HEK293T (cell line): ENCODE measurements at regions not wholly inside any gene's neighbourhood (a gene's known extent, or its start where the extent isn't known, plus 50 kb on each side); places are given as distances from the start of the nearest gene placed in this dataset.

ENCODE experiments used
- BHLHE40 ChIP-seq: fragments of 450-650 bp; IDR thresholded peaks from 2 replicates; pipeline ENCODE4 v1.6.1; 2016; ENCODE audit warnings: mild to moderate bottlenecking, moderate library complexity, borderline replicate concordance
- LEF1 ChIP-seq: fragments of 450-650 bp; IDR thresholded peaks from 2 replicates; pipeline ENCODE4 v1.6.1; 2017; ENCODE audit warnings: mild to moderate bottlenecking, borderline replicate concordance

DNA sequence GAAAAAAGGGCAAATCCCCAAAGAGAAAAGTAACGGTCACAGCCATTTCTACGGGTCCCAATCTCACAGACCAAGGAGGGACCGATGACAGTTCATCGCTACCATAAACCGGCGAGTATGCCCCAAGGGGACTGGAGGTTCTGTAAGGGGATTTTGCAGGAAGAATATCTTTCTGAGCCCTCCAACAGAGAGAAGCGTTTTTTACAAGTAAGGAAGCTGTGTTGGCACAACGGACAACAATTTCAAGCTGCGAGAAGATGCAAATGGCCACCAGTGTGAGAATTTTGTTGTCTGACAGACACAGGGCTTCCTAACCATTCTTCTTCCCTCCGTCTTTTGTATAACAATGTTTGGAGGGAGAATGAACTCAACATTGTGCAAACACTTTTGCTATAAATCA, 1043.1 kb downstream of the ADGRL2 start:
- TF ChIP-seq LEF1 (no peak), BHLHE40 (no peak)
